ENCODE measurements at regions not wholly inside any gene's neighbourhood (a gene's known extent, or its start where the extent isn't known, plus 50 kb on each side); places are given as distances from the start of the nearest gene placed in this dataset.
A peak's percentile ranks its signal among the peaks of the same experiment; 100 is the strongest.

- TF ChIP-seq CTCF (IDR thresholded peaks at IDR 0.05; ENCODE audit: borderline replicate concordance, extremely low read depth, insufficient read depth), result no peak
- intact Hi-C loops (cut with DNase I), result no loop called here
These were observed 275.6 kb upstream of the SLC30A5 start for GRCh38 chr5:68818057-68818695.

GRCh38 chr5:68818870-68819269 is 274.9 kb upstream of the SLC30A5 start:
- TF ChIP-seq CTCF (IDR thresholded peaks at IDR 0.05; ENCODE audit: borderline replicate concordance, extremely low read depth, insufficient read depth), result no peak
- Histone ChIP-seq H3K9ac (ENCODE audit: low read length in 3 of 3) (no peak overlapping the region), H3K9me3 (ENCODE audit: control insufficient read depth in 2 of 3, insufficient read depth in 1 of 3, low read length in 3 of 3) (no peaks in the 10 kb centered on the region), H3K27ac (ENCODE audit: low read depth in 2 of 2, low read length in 2 of 2) (no peak overlapping the region), H3K36me3 (ENCODE audit: control insufficient read depth in 2 of 3, insufficient read depth in 3 of 3, low read length in 3 of 3) (no peaks in the 10 kb centered on the region), H3K27me3 (ENCODE audit: control insufficient read depth, insufficient read depth, low read length) (no peaks in the 10 kb centered on the region), H3K4me1 (ENCODE audit: control insufficient read depth in 2 of 3, insufficient read depth in 2 of 3, low read depth in 1 of 3, low read length in 3 of 3) (peaks cover 0 to 2% (median 0%) of the 10 kb centered on the region in 3 donors), H3K4me3 (ENCODE audit: low read length in 3 of 3) (no peak overlapping the region)
- DNase-seq (no peak), FAIRE-seq (no peak)
- intact Hi-C loops (cut with DNase I), result no loop called here

More at GRCh38 chr5:68818057-68818695, 275.6 kb upstream of the SLC30A5 start:
- H3K9me3 ChIP-seq (ENCODE audit: control insufficient read depth in 2 of 3, insufficient read depth in 1 of 3, low read length in 3 of 3), result no peaks in the 10 kb centered on the region
- H3K4me1 ChIP-seq (ENCODE audit: control insufficient read depth in 2 of 3, insufficient read depth in 2 of 3, low read depth in 1 of 3, low read length in 3 of 3), result peaks cover 0 to 2% (median 0%) of the 10 kb centered on the region in 3 donors
- H3K27me3 ChIP-seq (ENCODE audit: control insufficient read depth, insufficient read depth, low read length), result no peaks in the 10 kb centered on the region
- DNase-seq (no peak), FAIRE-seq (no peak)
- no peaks in the 10 kb centered on the region for H3K36me3 ChIP-seq (ENCODE audit: control insufficient read depth in 2 of 3, insufficient read depth in 3 of 3, low read length in 3 of 3)
- no peak overlapping the region for H3K27ac ChIP-seq (ENCODE audit: low read depth in 2 of 2, low read length in 2 of 2)
- no peak overlapping the region for H3K9ac ChIP-seq (ENCODE audit: low read length in 3 of 3)
- H3K4me3 ChIP-seq (ENCODE audit: low read length in 3 of 3), result no peak overlapping the region

DNA sequence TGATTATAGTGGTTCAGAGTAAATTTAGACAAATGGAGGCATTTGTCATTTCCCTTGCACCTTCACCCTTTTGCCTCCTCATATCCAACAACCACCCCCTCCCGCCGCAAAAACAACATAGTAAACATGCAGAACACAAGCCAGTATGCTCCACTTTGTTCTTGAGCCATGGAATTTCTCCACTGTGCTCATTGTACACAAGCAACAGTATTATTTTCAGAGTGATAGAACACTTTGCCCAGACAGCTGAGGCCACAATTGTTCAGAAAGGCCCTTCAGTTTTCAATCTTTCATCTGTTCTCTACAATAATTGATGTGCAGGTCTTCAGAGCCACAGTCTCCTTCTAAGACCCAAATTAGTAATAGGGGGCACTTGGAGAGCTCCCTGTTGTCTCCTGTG is 272.8 kb upstream of the SLC30A5 start:
- intact Hi-C loops (cut with DNase I), result no loop called here
- no peak for TF ChIP-seq CTCF (IDR thresholded peaks at IDR 0.05; ENCODE audit: borderline replicate concordance, extremely low read depth, insufficient read depth)
- H3K9me3 ChIP-seq (ENCODE audit: control insufficient read depth in 2 of 3, insufficient read depth in 1 of 3, low read length in 3 of 3), result no peaks in the 10 kb centered on the region
- no peak overlapping the region for H3K27ac ChIP-seq (ENCODE audit: low read depth in 2 of 2, low read length in 2 of 2)
- no peaks in the 10 kb centered on the region for H3K36me3 ChIP-seq (ENCODE audit: control insufficient read depth in 2 of 3, insufficient read depth in 3 of 3, low read length in 3 of 3)
- FAIRE-seq (no peak), DNase-seq (no peak)
- no peaks in the 10 kb centered on the region for H3K27me3 ChIP-seq (ENCODE audit: control insufficient read depth, insufficient read depth, low read length)
- peaks cover 0 to 2% (median 0%) of the 10 kb centered on the region in 3 donors for H3K4me1 ChIP-seq (ENCODE audit: control insufficient read depth in 2 of 3, insufficient read depth in 2 of 3, low read depth in 1 of 3, low read length in 3 of 3)
- no peak overlapping the region for H3K4me3 ChIP-seq (ENCODE audit: low read length in 3 of 3)
- no peak overlapping the region for H3K9ac ChIP-seq (ENCODE audit: low read length in 3 of 3)

DNA sequence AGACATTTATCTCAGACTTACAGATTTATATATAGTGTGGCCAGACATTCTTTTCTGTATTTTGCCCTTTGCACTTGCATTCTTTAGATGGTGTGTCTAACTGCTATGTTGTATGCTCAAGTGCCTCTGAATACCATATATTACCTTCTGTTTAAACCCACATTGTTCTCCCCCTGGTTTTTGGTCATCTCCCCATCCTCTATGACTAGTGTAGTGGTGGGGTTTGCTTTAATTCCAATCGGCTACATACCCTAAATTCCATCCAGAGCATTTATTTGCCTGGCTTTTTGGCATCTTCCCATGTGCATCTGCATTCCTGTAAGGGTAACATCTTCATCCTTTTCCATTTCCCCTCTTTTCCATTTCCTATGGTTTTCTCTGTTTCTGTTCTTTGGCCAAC is 271.0 kb upstream of the SLC30A5 start:
- FAIRE-seq (no peak), DNase-seq (peak in 1 of 5 donors; percentile 24)
- no peak overlapping the region for H3K27ac ChIP-seq (ENCODE audit: low read depth in 2 of 2, low read length in 2 of 2)
- intact Hi-C loops (cut with DNase I), result no loop called here
- no peaks in the 10 kb centered on the region for H3K9me3 ChIP-seq (ENCODE audit: control insufficient read depth in 2 of 3, insufficient read depth in 1 of 3, low read length in 3 of 3)
- H3K4me3 ChIP-seq (ENCODE audit: low read length in 3 of 3), result no peak overlapping the region
- H3K27me3 ChIP-seq (ENCODE audit: control insufficient read depth, insufficient read depth, low read length), result no peaks in the 10 kb centered on the region
- H3K36me3 ChIP-seq (ENCODE audit: control insufficient read depth in 2 of 3, insufficient read depth in 3 of 3, low read length in 3 of 3), result no peaks in the 10 kb centered on the region
- no peak overlapping the region for H3K9ac ChIP-seq (ENCODE audit: low read length in 3 of 3)
- H3K4me1 ChIP-seq (ENCODE audit: control insufficient read depth in 2 of 3, insufficient read depth in 2 of 3, low read depth in 1 of 3, low read length in 3 of 3), result peaks cover 0 to 2% (median 0%) of the 10 kb centered on the region in 3 donors
- no peak for TF ChIP-seq CTCF (IDR thresholded peaks at IDR 0.05; ENCODE audit: borderline replicate concordance, extremely low read depth, insufficient read depth)

Data from kidney (tissue), 13 donors.